Breast epithelium (tissue), 4 donors: ENCODE measurements at regions not wholly inside any gene's neighbourhood (a gene's known extent, or its start where the extent isn't known, plus 50 kb on each side); places are given as distances from the start of the nearest gene placed in this dataset.

Experiments used
- DNase-seq, 2 donors: peaks; one replicate each; pipeline ENCODE4 v3.0.0-alpha.2; 2019; ENCODE audit warnings: low spot score in 2 of 2
- H3K27ac ChIP-seq, 2 donors: fragments of 200-600 bp; sonication (generic) in 1 of 2; one replicate each; pipeline ENCODE4 v1.5.1; 2016 to 2019; ENCODE audit warnings: mild to moderate bottlenecking in 1 of 2
- H3K27me3 ChIP-seq, 2 donors: fragments of 200-600 bp; sonication (generic) in 1 of 2; one replicate each; pipeline versions ENCODE4 v1.5.1 to v1.6.0; 2017 to 2019; ENCODE audit warnings: control low read depth in 1 of 2, mild to moderate bottlenecking in 1 of 2
- H3K36me3 ChIP-seq: fragments of 200-600 bp; one replicate; pipeline ENCODE4 v1.5.1; 2019
- H3K4me1 ChIP-seq, 2 donors: fragments of 200-600 bp; sonication (generic); one replicate each; pipeline ENCODE4 v1.5.1; 2016 to 2019; ENCODE audit warnings: control low read depth in 1 of 2
- H3K4me3 ChIP-seq, 3 donors: fragments of 200-600 bp; sonication (generic); 1 replicate in 2 of 3; 2 replicates in 1 of 3; pipeline ENCODE4 v1.5.1; 2016 to 2019; ENCODE audit warnings: mild to moderate bottlenecking in 3 of 3, moderate library complexity in 2 of 3
- H3K9me3 ChIP-seq, 2 donors: fragments of 200-600 bp; sonication (generic) in 1 of 2; one replicate each; pipeline ENCODE4 v1.5.1; 2016 to 2019; ENCODE audit warnings: control low read depth in 1 of 2
- CTCF ChIP-seq, 3 donors: fragments of 450-650 bp; IDR thresholded peaks; one replicate each; pipeline ENCODE4 v1.5.1; 2016 to 2017; ENCODE audit warnings: antibody characterized with exemption in 3 of 3, mild to moderate bottlenecking in 3 of 3, moderate library complexity in 3 of 3
- POLR2A ChIP-seq: fragments of 450-650 bp; IDR thresholded peaks from one replicate; pipeline ENCODE4 v1.6.1; 2016; ENCODE audit warnings: antibody characterized with exemption, mild to moderate bottlenecking, moderate library complexity
- POLR2AphosphoS5 ChIP-seq, 3 donors: sonication (generic); formaldehyde crosslinking; IDR thresholded peaks; one replicate each; pipeline ENCODE4 v1.6.1; 2017; ENCODE audit warnings: antibody characterized with exemption in 3 of 3
- intact Hi-C: fragments of 100-400 bp; cut with DNase I; formaldehyde crosslinking; loops from one replicate; pipeline ENCODE4 v1.15.1; 2023; ENCODE audit warnings: low total_unique reads

DNA sequence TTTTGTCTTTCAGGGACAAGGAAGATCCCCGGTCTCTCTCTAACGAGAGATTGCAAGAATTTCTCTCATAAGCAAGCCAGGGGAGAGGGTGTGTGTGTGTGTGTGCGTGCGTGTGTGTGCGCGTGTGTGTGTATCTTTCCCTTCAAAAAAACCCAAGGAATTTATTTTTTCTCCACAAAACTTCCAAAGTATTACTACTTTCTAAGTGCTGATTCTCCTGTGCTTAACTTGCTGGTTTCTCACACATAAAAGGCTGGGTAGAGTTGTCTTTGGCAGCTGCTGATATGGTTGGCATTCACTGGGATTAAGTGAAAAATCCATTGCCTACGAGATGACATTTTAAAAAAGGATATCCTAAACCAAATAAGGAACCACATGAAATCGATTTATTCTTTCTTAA lies 435.7 kb downstream of the RAPGEF2 start:
- Histone ChIP-seq H3K36me3 (no peaks in the 10 kb centered on the region), H3K27ac (no peak overlapping the region), H3K9me3 (peaks cover 0 to 10% of the 10 kb centered on the region in 2 donors), H3K4me3 (no peak overlapping the region), H3K4me1 (no peaks in the 10 kb centered on the region), H3K27me3 (no peaks in the 10 kb centered on the region)
- no peak for TF ChIP-seq POLR2A
- no peak for TF ChIP-seq CTCF (IDR thresholded peaks at IDR 0.05)
- no peak for TF ChIP-seq POLR2AphosphoS5 (IDR thresholded peaks at IDR 0.05)
- intact Hi-C loops: loop anchor here (5.0 kb wide), 1 partner anchor 299 kb away; no protein-coding TSS in a partner anchor
- DNase-seq: no peak

DNA sequence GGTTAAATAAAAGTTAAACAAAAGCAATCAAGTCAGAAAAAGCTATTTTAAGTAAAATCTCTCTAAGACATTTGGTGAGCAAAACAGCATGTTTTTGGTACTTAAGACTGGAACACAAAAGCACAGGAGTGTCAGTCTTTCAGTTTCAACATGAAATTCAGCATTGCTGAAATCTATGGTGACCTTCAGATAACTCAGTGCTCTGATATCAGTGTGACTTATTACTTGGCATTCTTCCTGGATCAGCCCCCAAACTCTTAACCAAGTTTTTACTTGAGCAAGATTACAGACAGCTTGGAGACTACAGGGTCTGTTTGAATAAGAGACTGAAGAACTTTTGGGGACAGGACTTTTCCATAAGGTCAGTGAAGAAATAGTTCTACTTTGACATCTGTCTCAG lies 437.2 kb downstream of the RAPGEF2 start:
- Histone ChIP-seq H3K4me1 (no peaks in the 10 kb centered on the region), H3K9me3 (peaks cover 0 to 10% of the 10 kb centered on the region in 2 donors), H3K27me3 (no peaks in the 10 kb centered on the region), H3K27ac (no peak overlapping the region), H3K4me3 (no peak overlapping the region), H3K36me3 (no peaks in the 10 kb centered on the region)
- TF ChIP-seq CTCF (IDR thresholded peaks at IDR 0.05) (no peak), POLR2AphosphoS5 (IDR thresholded peaks at IDR 0.05) (no peak), POLR2A (no peak)
- intact Hi-C loops: no loop called here
- DNase-seq: no peak

DNA sequence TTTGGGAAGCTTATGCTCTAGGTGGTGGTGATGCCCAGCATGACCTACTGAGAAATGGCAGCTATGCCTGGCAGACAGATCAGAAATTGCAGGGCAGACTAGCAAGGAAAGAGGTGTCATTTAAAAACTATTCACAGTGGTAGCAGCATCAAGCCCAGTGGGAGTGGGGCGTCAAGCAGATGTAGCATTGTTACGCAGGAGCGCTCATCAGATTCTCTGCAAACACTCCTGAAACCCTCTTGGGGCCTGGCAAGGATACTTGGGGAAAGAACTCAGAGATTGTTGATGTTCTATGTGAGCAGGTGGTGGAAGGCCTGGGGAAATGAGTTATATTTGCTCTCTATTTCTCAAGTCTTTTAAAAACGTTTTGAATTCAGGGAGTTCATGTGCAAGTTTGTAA lies 437.6 kb downstream of the RAPGEF2 start:
- intact Hi-C loops: no loop called here
- TF ChIP-seq POLR2AphosphoS5 (IDR thresholded peaks at IDR 0.05) (no peak), POLR2A (no peak), CTCF (IDR thresholded peaks at IDR 0.05) (no peak)
- DNase-seq: no peak
- no peaks in the 10 kb centered on the region for H3K4me1 ChIP-seq
- no peak overlapping the region for H3K27ac ChIP-seq
- peaks cover 0 to 10% of the 10 kb centered on the region in 2 donors for H3K9me3 ChIP-seq
- H3K4me3 ChIP-seq: no peak overlapping the region
- no peaks in the 10 kb centered on the region for H3K27me3 ChIP-seq
- no peaks in the 10 kb centered on the region for H3K36me3 ChIP-seq

DNA sequence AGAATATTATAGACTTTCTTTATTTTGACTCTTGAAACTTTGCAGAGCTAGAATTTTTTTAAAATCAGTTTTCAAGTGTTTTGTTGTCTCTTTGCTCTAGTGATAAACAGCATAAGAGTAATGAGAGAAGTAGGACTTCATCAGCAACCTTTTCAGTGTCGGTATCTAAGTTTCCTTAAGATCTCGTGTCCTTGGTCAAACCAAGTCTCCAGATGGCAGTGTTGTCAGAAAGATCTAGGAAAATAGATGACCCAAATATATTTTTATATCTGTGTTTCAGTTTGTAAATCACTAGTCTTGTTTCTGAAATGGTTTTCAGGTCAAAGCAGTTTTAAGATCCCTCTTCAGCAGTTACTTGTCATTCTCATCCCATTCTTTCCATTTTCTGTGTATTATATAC lies 438.3 kb downstream of the RAPGEF2 start:
- H3K9me3 ChIP-seq: peaks cover 0 to 5% of the 10 kb centered on the region in 2 donors
- intact Hi-C loops: no loop called here
- no peaks in the 10 kb centered on the region for H3K27me3 ChIP-seq
- H3K4me1 ChIP-seq: no peaks in the 10 kb centered on the region
- no peak overlapping the region for H3K4me3 ChIP-seq
- DNase-seq: no peak
- no peaks in the 10 kb centered on the region for H3K36me3 ChIP-seq
- H3K27ac ChIP-seq: no peak overlapping the region
- TF ChIP-seq POLR2A (no peak), POLR2AphosphoS5 (IDR thresholded peaks at IDR 0.05) (no peak), CTCF (IDR thresholded peaks at IDR 0.05) (no peak)

- Histone ChIP-seq H3K4me3 (no peak overlapping the region), H3K36me3 (no peaks in the 10 kb centered on the region), H3K4me1 (no peaks in the 10 kb centered on the region), H3K9me3 (no peaks in the 10 kb centered on the region), H3K27me3 (no peaks in the 10 kb centered on the region), H3K27ac (no peak overlapping the region)
- no peak for DNase-seq
- TF ChIP-seq POLR2AphosphoS5 (IDR thresholded peaks at IDR 0.05) (no peak), CTCF (IDR thresholded peaks at IDR 0.05) (no peak), POLR2A (no peak)
- intact Hi-C loops: no loop called here
Observed at GRCh38 chr4:159542296-159542695, 439.4 kb downstream of the RAPGEF2 start.
